ENCODE measurements at regions not wholly inside any gene's neighbourhood (a gene's known extent, or its start where the extent isn't known, plus 50 kb on each side); places are given as distances from the start of the nearest gene placed in this dataset.

- Histone ChIP-seq H3K27me3 (ENCODE audit: insufficient read depth, low read depth, severe bottlenecking) (no peaks in the 10 kb centered on the region), H3K4me3 (ENCODE audit: low read depth, low read length) (no peak overlapping the region), H3K9me3 (ENCODE audit: severe bottlenecking) (no peaks in the 10 kb centered on the region), H3K27ac (no peak overlapping the region), H3K36me3 (no peaks in the 10 kb centered on the region)
- TF ChIP-seq, protein P1, sequence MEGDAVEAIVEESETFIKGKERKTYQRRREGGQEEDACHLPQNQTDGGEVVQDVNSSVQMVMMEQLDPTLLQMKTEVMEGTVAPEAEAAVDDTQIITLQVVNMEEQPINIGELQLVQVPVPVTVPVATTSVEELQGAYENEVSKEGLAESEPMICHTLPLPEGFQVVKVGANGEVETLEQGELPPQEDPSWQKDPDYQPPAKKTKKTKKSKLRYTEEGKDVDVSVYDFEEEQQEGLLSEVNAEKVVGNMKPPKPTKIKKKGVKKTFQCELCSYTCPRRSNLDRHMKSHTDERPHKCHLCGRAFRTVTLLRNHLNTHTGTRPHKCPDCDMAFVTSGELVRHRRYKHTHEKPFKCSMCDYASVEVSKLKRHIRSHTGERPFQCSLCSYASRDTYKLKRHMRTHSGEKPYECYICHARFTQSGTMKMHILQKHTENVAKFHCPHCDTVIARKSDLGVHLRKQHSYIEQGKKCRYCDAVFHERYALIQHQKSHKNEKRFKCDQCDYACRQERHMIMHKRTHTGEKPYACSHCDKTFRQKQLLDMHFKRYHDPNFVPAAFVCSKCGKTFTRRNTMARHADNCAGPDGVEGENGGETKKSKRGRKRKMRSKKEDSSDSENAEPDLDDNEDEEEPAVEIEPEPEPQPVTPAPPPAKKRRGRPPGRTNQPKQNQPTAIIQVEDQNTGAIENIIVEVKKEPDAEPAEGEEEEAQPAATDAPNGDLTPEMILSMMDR (IDR thresholded peaks at IDR 0.05; ENCODE audit: low read depth, low read length): no peak
- DNase-seq: no peak
Measured at GRCh38 chr2:40544072-40544471, 92.2 kb upstream of the SLC8A1 start.

DNA sequence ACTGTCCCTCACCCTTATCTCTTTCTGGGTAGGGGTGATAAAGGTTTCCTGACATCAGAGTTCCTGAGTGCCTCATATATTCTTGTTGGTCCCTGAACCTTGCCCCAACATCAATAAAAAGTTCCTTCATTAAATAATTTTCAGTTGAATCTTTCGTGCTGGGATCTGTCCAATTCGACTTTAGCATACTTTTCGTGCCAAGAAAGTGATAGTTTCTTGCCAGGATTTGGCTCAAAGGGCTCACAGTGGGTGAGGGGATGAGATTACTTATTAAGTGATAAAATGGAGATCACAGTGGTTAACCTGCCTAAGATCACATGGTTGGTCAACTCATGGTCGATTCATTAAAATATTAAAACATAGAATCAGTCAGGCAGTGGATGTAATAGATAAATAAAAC, 93.8 kb upstream of the SLC8A1 start:
- Histone ChIP-seq H3K4me3 (ENCODE audit: low read depth, low read length) (no peak overlapping the region), H3K27ac (no peak overlapping the region), H3K9me3 (ENCODE audit: severe bottlenecking) (no peaks in the 10 kb centered on the region), H3K36me3 (no peaks in the 10 kb centered on the region), H3K27me3 (ENCODE audit: insufficient read depth, low read depth, severe bottlenecking) (no peaks in the 10 kb centered on the region)
- TF ChIP-seq, protein P1 (IDR thresholded peaks at IDR 0.05; ENCODE audit: low read depth, low read length): no peak
- no peak for DNase-seq

DNA sequence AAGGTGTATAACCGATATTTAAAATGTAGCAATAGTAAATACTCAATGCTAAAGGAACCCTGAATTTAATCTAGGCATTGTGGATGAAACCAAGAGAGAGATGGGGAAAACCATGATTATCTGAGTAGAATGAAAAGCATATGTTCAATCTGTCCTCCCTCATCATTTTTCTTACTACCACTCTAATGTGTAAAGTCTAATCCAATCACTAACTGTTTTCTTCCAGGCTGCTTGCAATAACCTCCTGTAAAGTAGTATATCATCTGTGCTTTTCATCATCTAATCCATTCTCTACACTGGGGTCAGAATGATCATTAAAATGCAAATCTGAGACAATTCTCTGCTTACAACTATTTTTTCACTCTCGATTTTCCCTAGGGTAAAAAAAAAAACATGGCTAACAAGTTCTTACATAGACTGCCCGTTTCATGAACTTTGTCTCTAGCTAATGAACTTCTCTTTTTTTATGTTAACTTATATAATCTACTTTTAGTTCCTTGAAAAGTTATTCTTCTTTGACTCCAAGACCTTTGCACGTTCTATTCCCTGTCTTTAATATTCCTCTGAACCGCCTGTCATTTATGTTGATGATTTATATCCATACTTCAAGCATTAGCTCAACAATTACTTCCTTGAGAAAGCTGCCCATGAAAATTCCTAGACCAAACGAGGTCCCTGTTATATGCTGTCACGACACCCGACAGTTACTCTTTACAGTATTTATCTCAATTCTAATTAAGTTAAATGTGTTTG, 94.7 kb upstream of the SLC8A1 start:
- H3K36me3 ChIP-seq: no peaks in the 10 kb centered on the region
- H3K27ac ChIP-seq: no peak overlapping the region
- TF ChIP-seq, protein P1 (IDR thresholded peaks at IDR 0.05; ENCODE audit: low read depth, low read length): no peak
- H3K4me3 ChIP-seq (ENCODE audit: low read depth, low read length): no peak overlapping the region
- no peaks in the 10 kb centered on the region for H3K9me3 ChIP-seq (ENCODE audit: severe bottlenecking)
- H3K27me3 ChIP-seq (ENCODE audit: insufficient read depth, low read depth, severe bottlenecking): no peaks in the 10 kb centered on the region
- DNase-seq: no peak

GRCh38 chr2:40548521-40548920, 96.6 kb upstream of the SLC8A1 start:
- no peaks in the 10 kb centered on the region for H3K9me3 ChIP-seq (ENCODE audit: severe bottlenecking)
- H3K27ac ChIP-seq: no peak overlapping the region
- H3K27me3 ChIP-seq (ENCODE audit: insufficient read depth, low read depth, severe bottlenecking): no peaks in the 10 kb centered on the region
- DNase-seq: no peak
- no peak overlapping the region for H3K4me3 ChIP-seq (ENCODE audit: low read depth, low read length)
- no peaks in the 10 kb centered on the region for H3K36me3 ChIP-seq
- TF ChIP-seq, protein P1 (IDR thresholded peaks at IDR 0.05; ENCODE audit: low read depth, low read length): no peak

- TF ChIP-seq, protein P1 (IDR thresholded peaks at IDR 0.05; ENCODE audit: low read depth, low read length): no peak
- Histone ChIP-seq H3K9me3 (ENCODE audit: severe bottlenecking) (no peaks in the 10 kb centered on the region), H3K4me3 (ENCODE audit: low read depth, low read length) (no peak overlapping the region), H3K27ac (no peak overlapping the region), H3K36me3 (no peaks in the 10 kb centered on the region), H3K27me3 (ENCODE audit: insufficient read depth, low read depth, severe bottlenecking) (no peaks in the 10 kb centered on the region)
- no peak for DNase-seq
Measured at GRCh38 chr2:40550085-40550484, 98.2 kb upstream of the SLC8A1 start.

DNA sequence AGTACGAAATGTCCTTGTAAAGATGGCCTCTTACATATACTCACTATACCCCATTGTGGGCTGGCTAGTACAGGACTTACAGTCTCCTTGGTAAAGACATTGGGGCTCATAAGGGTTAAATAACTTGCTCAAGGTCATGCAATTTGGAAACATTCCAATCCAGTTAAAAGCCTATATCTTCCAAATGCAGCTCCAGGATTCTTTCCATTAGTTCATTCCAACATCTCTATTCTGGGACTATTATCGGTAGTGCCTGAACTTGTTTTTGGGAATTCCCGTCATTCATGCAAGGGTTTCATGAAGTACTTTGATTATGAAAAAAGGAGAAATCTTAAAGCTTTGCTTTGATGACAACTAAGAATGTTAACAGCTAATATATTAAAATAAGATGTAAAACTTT, 99.2 kb upstream of the SLC8A1 start:
- H3K9me3 ChIP-seq (ENCODE audit: severe bottlenecking): no peaks in the 10 kb centered on the region
- H3K27me3 ChIP-seq (ENCODE audit: insufficient read depth, low read depth, severe bottlenecking): no peaks in the 10 kb centered on the region

More for the DNA sequence above, 99.2 kb upstream of the SLC8A1 start:
- Histone ChIP-seq H3K4me3 (ENCODE audit: low read depth, low read length) (no peak overlapping the region), H3K27ac (no peak overlapping the region), H3K36me3 (no peaks in the 10 kb centered on the region)
- TF ChIP-seq, protein P1 (IDR thresholded peaks at IDR 0.05; ENCODE audit: low read depth, low read length): no peak
- no peak for DNase-seq
